Ovary (tissue), 7 donors: ENCODE measurements at regions not wholly inside any gene's neighbourhood (a gene's known extent, or its start where the extent isn't known, plus 50 kb on each side); places are given as distances from the start of the nearest gene placed in this dataset.

Experiments
- DNase-seq, 5 donors: peaks; one replicate each; pipeline ENCODE4 v3.0.0-alpha.2; 2019 to 2020
- H3K27ac ChIP-seq, 2 donors: fragments of 200-600 bp; one replicate each; pipeline versions ENCODE4 v1.5.1 to v1.8.0; 2019 to 2022
- H3K27me3 ChIP-seq: fragments of 200-600 bp; one replicate; pipeline ENCODE4 v1.8.0; 2022
- H3K36me3 ChIP-seq: fragments of 200-600 bp; sonication (generic); one replicate; pipeline ENCODE4 v1.5.1; 2019
- H3K4me1 ChIP-seq: one replicate; pipeline ENCODE4 v1.8.1; 2013; ENCODE audit warnings: mild to moderate bottlenecking, moderate library complexity; ENCODE audit not compliant: insufficient read depth
- H3K4me3 ChIP-seq: fragments of 200-600 bp; sonication (generic); one replicate; pipeline ENCODE4 v1.5.1; 2017
- H3K9me3 ChIP-seq, 2 donors: fragments of 200-600 bp in 1 of 2; sonication (generic) in 1 of 2; one replicate each; pipeline versions ENCODE4 v1.5.1 to v1.8.1; 2013 to 2019; ENCODE audit warnings: mild to moderate bottlenecking in 1 of 2, moderate library complexity in 1 of 2
- CTCF ChIP-seq, 3 donors: fragments of 450-650 bp in 2 of 3; fragments of 200-600 bp in 1 of 3; IDR thresholded peaks; one replicate each; pipeline versions ENCODE4 v1.5.1 to v1.8.0; 2016 to 2022; ENCODE audit warnings: antibody characterized with exemption in 3 of 3, mild to moderate bottlenecking in 1 of 3
- EP300 ChIP-seq: sonication (generic); formaldehyde crosslinking; IDR thresholded peaks from one replicate; pipeline ENCODE4 v1.6.1; 2017; ENCODE audit warnings: antibody characterized with exemption
- POLR2A ChIP-seq: fragments of 450-650 bp; IDR thresholded peaks from one replicate; pipeline ENCODE4 v1.6.1; 2017; ENCODE audit warnings: antibody characterized with exemption, mild to moderate bottlenecking, moderate library complexity
- WGBS, 3 donors: extraction: QIAGEN DNeasy Blood & Tissue Kit in 1 of 3; methylation state at CpG; one replicate each; pipeline versions ENCODE4 v1.1.5 to v1.1.7; 2013 to 2017; 5-methylcytosine and 5-hydroxymethylcytosine counted together
- intact Hi-C, 4 donors: fragments of 100-400 bp; cut with DNase I; formaldehyde crosslinking; loops; one replicate each; pipeline versions ENCODE4 v1.11.0 to v1.15.1; 2022 to 2023
- donor health status: DM: no; HTN: no; CAD: no; lungs with moderate emphysema.
- donor health status: DM: no; HTN: no; CAD: no.
- donor health status: Bipolar disorder and iron deficiency.
- donor health status: DM: no; HTN: no; CAD: no.
- donor health status: DM: yes; HTN: yes; CAD: no.

- H3K9me3 ChIP-seq, result peaks cover 0 to 4% of the 10 kb centered on the region in 2 donors
- DNase-seq, result no peak
- TF ChIP-seq EP300 (no peak), CTCF (IDR thresholded peaks at IDR 0.05) (no peak), POLR2A (no peak)
- no peaks in the 10 kb centered on the region for H3K36me3 ChIP-seq
- H3K4me1 ChIP-seq, result no peaks in the 10 kb centered on the region
- H3K4me3 ChIP-seq, result no peak overlapping the region
- H3K27ac ChIP-seq, result no peak overlapping the region
- intact Hi-C loops, result no loop called here
- no peaks in the 10 kb centered on the region for H3K27me3 ChIP-seq
Measured at GRCh38 chr2:192410319-192410718, 215.6 kb upstream of the TMEFF2 start.

DNA sequence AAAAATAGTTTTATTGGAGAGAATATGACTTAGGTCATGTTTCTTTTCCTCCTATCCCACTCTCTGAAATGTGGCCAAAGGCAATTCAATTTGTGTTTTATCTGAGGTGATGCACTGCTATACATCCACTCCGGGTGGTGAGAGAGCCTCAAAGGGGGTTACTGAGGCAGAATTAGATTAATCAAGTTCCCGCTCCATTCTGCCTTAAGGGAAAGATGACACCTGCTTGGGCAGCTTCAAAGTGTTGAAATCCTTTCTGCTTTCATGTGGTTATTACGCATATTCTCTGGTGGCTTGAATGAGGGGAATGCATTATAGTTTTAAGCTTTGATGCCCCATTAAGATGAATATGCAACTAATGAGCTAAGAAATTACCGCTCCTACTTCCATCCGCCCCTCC, 213.0 kb upstream of the TMEFF2 start:
- 66 to 69% (median 69%) methylated on average over 5 of the region's 5 CpGs for WGBS, 3 donors

DNA sequence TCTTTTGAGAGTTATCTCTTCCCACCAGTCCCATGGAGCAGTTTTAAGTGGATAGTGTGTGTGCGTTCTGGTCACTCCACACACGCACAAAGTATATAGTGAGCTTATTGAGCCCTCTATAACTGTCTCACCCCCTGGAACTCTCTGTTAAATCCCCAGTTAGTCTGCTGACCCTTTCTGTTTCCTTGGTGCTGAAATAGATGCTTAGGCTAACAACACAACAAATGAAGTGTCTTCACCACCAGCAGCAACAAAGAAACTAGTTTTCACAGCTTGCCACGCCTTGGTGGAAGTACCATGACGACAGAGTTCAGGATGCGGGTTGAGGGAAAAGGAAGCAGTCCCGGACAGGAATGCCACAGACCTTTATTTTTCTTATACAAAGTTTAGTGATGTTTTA, 203.5 kb upstream of the TMEFF2 start:
- TF ChIP-seq EP300, result no peak
- TF ChIP-seq POLR2A, result no peak
- no peak for TF ChIP-seq CTCF (IDR thresholded peaks at IDR 0.05)
- Histone ChIP-seq H3K9me3 (no peaks in the 10 kb centered on the region), H3K36me3 (no peaks in the 10 kb centered on the region), H3K4me3 (no peak overlapping the region), H3K27me3 (no peaks in the 10 kb centered on the region), H3K4me1 (no peaks in the 10 kb centered on the region), H3K27ac (no peak overlapping the region)
- 88 to 91% (median 88%) methylated on average over 6 of the region's 6 CpGs for WGBS, 3 donors
- no peak for DNase-seq
- intact Hi-C loops, result no loop called here

More for the DNA sequence above, 213.0 kb upstream of the TMEFF2 start:
- H3K27me3 ChIP-seq, result no peaks in the 10 kb centered on the region
- H3K4me1 ChIP-seq, result no peaks in the 10 kb centered on the region
- H3K9me3 ChIP-seq, result no peaks in the 10 kb centered on the region
- no peak overlapping the region for H3K27ac ChIP-seq
- no peak for DNase-seq
- intact Hi-C loops, result no loop called here
- H3K36me3 ChIP-seq, result no peaks in the 10 kb centered on the region
- TF ChIP-seq CTCF (IDR thresholded peaks at IDR 0.05), result no peak
- no peak for TF ChIP-seq POLR2A
- H3K4me3 ChIP-seq, result no peak overlapping the region

DNA sequence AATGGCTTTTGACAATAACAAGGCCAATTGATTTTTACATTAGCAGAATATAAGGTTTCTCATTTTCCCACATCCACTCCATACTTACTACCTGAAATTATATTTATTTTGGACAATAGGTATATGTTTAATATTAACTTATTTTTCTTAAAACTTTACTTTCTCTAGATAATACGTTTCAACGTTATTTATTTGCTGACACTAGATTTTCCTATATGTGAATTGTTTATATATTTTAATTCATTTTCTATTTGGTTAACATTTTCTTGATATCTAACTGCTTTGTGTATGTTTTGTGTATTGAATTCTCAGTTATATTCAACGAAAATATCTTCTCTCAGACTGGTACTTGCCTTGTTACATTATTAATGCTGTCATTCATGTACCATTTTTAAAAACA, 199.9 kb upstream of the TMEFF2 start:
- WGBS, 3 donors, result 84 to 90% (median 87%) methylated on average over 3 of the region's 3 CpGs
- intact Hi-C loops, result no loop called here

More for the DNA sequence above, 199.9 kb upstream of the TMEFF2 start:
- H3K4me1 ChIP-seq, result no peaks in the 10 kb centered on the region
- DNase-seq, result no peak
- no peak overlapping the region for H3K4me3 ChIP-seq
- H3K27me3 ChIP-seq, result no peaks in the 10 kb centered on the region
- no peaks in the 10 kb centered on the region for H3K36me3 ChIP-seq
- TF ChIP-seq POLR2A (no peak), CTCF (IDR thresholded peaks at IDR 0.05) (no peak), EP300 (no peak)
- H3K9me3 ChIP-seq, result no peaks in the 10 kb centered on the region
- no peak overlapping the region for H3K27ac ChIP-seq
